ENCODE measurements at regions not wholly inside any gene's neighbourhood (a gene's known extent, or its start where the extent isn't known, plus 50 kb on each side); places are given as distances from the start of the nearest gene placed in this dataset.

GRCh38 chr22:48103126-48103875 is 1340.9 kb downstream of the TBC1D22A start:
- Histone ChIP-seq H3K36me3 (ENCODE audit: control insufficient read depth, low read length) (peaks cover 10% of the 10 kb centered on the region), H3K27me3 (ENCODE audit: control insufficient read depth, low read length) (no peaks in the 10 kb centered on the region), H3K4me3 (ENCODE audit: low read length) (no peak overlapping the region), H4K20me1 (ENCODE audit: control insufficient read depth, insufficient read depth, low read depth, low read length) (no peaks in the 10 kb centered on the region), H3K9me2 (replicated peaks; ENCODE audit: control insufficient read depth, low read length) (no peaks in the 10 kb centered on the region), H3F3A (ENCODE audit: control insufficient read depth, insufficient read depth) (peaks cover 20% of the 10 kb centered on the region), H3K27ac (ENCODE audit: low read depth, low read length) (no peak overlapping the region), H3K9me3 (ENCODE audit: control insufficient read depth, insufficient read depth, low read length) (peaks cover 7% of the 10 kb centered on the region; the same call in 1 of the 2 replicates), H3K4me2 (ENCODE audit: low read length) (no peak overlapping the region), H3K4me1 (ENCODE audit: control insufficient read depth, low read length) (peaks cover 46% of the 10 kb centered on the region), H3K79me2 (ENCODE audit: control insufficient read depth, low read length) (peaks cover 15% of the 10 kb centered on the region)
- TF ChIP-seq EZH2phosphoT487 (IDR thresholded peaks at IDR 0.05; ENCODE audit: borderline replicate concordance, low read length) (no peak), CTCF (IDR thresholded peaks at IDR 0.05; ENCODE audit: low read depth, low read length, poor library complexity, severe bottlenecking) (no peak)

DNA sequence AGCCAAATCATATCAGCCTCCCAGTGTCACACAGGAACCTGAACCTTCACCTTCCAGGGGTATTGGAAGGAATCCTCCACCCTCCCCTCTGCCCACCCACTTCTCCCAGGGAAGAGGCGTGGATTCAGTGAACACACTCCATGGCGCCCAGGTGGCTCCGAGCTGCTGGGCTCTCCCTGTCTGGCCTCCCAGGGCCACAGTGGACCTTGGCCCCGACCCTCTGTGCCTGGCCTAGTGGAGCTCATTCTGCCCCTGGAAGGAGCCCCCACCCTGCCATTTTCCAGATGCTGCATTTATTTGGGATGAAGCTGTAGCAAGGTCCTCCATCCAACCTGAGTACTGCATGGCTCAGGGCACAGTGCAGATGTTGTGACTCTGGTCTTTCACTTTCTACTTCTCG is 1340.1 kb downstream of the TBC1D22A start:
- Histone ChIP-seq H3K4me3 (ENCODE audit: low read length) (no peak overlapping the region), H3K79me2 (ENCODE audit: control insufficient read depth, low read length) (peaks cover 15% of the 10 kb centered on the region), H3K9me3 (ENCODE audit: control insufficient read depth, insufficient read depth, low read length) (peaks cover 7% of the 10 kb centered on the region; the same call in 1 of the 2 replicates), H3K9me2 (replicated peaks; ENCODE audit: control insufficient read depth, low read length) (no peaks in the 10 kb centered on the region), H4K20me1 (ENCODE audit: control insufficient read depth, insufficient read depth, low read depth, low read length) (no peaks in the 10 kb centered on the region), H3K36me3 (ENCODE audit: control insufficient read depth, low read length) (peaks cover 10% of the 10 kb centered on the region), H3K27me3 (ENCODE audit: control insufficient read depth, low read length) (no peaks in the 10 kb centered on the region), H3K4me2 (ENCODE audit: low read length) (no peak overlapping the region), H3F3A (ENCODE audit: control insufficient read depth, insufficient read depth) (peaks cover 25% of the 10 kb centered on the region), H3K4me1 (ENCODE audit: control insufficient read depth, low read length) (peaks cover 52% of the 10 kb centered on the region), H3K27ac (ENCODE audit: low read depth, low read length) (no peak overlapping the region)
- TF ChIP-seq CTCF (IDR thresholded peaks at IDR 0.05; ENCODE audit: low read depth, low read length, poor library complexity, severe bottlenecking) (no peak), EZH2phosphoT487 (IDR thresholded peaks at IDR 0.05; ENCODE audit: borderline replicate concordance, low read length) (no peak)

GRCh38 chr22:48101704-48102103 is 1339.3 kb downstream of the TBC1D22A start:
- Histone ChIP-seq H3K27me3 (ENCODE audit: control insufficient read depth, low read length) (no peaks in the 10 kb centered on the region), H3K27ac (ENCODE audit: low read depth, low read length) (peak overlapping the region; percentile 98), H3K4me2 (ENCODE audit: low read length) (peak overlapping the region; percentile 95), H3K9me3 (ENCODE audit: control insufficient read depth, insufficient read depth, low read length) (peaks cover 7% of the 10 kb centered on the region; the same call in 1 of the 2 replicates), H3K79me2 (ENCODE audit: control insufficient read depth, low read length) (peaks cover 15% of the 10 kb centered on the region), H4K20me1 (ENCODE audit: control insufficient read depth, insufficient read depth, low read depth, low read length) (no peaks in the 10 kb centered on the region), H3K36me3 (ENCODE audit: control insufficient read depth, low read length) (peaks cover 10% of the 10 kb centered on the region), H3K9me2 (replicated peaks; ENCODE audit: control insufficient read depth, low read length) (no peaks in the 10 kb centered on the region), H3F3A (ENCODE audit: control insufficient read depth, insufficient read depth) (peaks cover 34% of the 10 kb centered on the region), H3K4me1 (ENCODE audit: control insufficient read depth, low read length) (peaks cover 61% of the 10 kb centered on the region), H3K4me3 (ENCODE audit: low read length) (peak overlapping the region; percentile 78; the same call in 1 of the 2 replicates)
- TF ChIP-seq EZH2phosphoT487 (IDR thresholded peaks at IDR 0.05; ENCODE audit: borderline replicate concordance, low read length): no peak
- TF ChIP-seq CTCF (IDR thresholded peaks at IDR 0.05; ENCODE audit: low read depth, low read length, poor library complexity, severe bottlenecking): no peak
